GM19324 (cell line): ENCODE measurements at regions not wholly inside any gene's neighbourhood (a gene's known extent, or its start where the extent isn't known, plus 50 kb on each side); places are given as distances from the start of the nearest gene placed in this dataset.
"Not testable (repeated sequence)": the region's sequence is repeated elsewhere in the genome, so short reads cannot be mapped to it uniquely, and the experiment has no call there.

Experiments used
- ATAC-seq: cut with Tn5 transposase; IDR thresholded peaks from one replicate; pipeline ENCODE4 v1.9.1; 2021; ENCODE audit warnings: mild to moderate bottlenecking, moderate library complexity; ENCODE audit not compliant: unreplicated experiment, low FRiP score

- no peak for ATAC-seq
Observed at GRCh38 chr1:54475357-54475881, 69.2 kb upstream of the SSBP3 start.

- no peak for ATAC-seq
Observed at GRCh38 chr1:54474310-54475251, 68.4 kb upstream of the SSBP3 start.

GRCh38 chr1:54471588-54471987, 65.4 kb upstream of the SSBP3 start:
- no peak for ATAC-seq

- ATAC-seq: not testable (repeated sequence)
Observed at GRCh38 chr1:54469444-54469843, 63.2 kb upstream of the SSBP3 start.

- ATAC-seq: not testable (repeated sequence)
Observed at GRCh38 chr1:54468288-54469084, 62.3 kb upstream of the SSBP3 start.

- no peak for ATAC-seq
Observed at GRCh38 chr1:54465351-54465811, 59.2 kb upstream of the SSBP3 start.

- ATAC-seq: no peak
Observed at GRCh38 chr1:54464477-54465146, 58.4 kb upstream of the SSBP3 start.

- no peak for ATAC-seq
Observed at GRCh38 chr1:54464031-54464476, 57.9 kb upstream of the SSBP3 start.

- no peak for ATAC-seq
Observed at GRCh38 chr1:54463259-54464030, 57.3 kb upstream of the SSBP3 start.

- ATAC-seq: no peak
Observed at GRCh38 chr1:54462597-54463258, 56.5 kb upstream of the SSBP3 start.

GRCh38 chr1:54461731-54462596, 55.8 kb upstream of the SSBP3 start:
- no peak for ATAC-seq

GRCh38 chr1:54460861-54461387, 54.7 kb upstream of the SSBP3 start:
- ATAC-seq: no peak

GRCh38 chr1:54460351-54460750, 54.2 kb upstream of the SSBP3 start:
- no peak for ATAC-seq

- ATAC-seq: no peak
Observed at GRCh38 chr1:54459726-54460191, 53.6 kb upstream of the SSBP3 start.

- no peak for ATAC-seq
Observed at GRCh38 chr1:54459140-54459539, 52.9 kb upstream of the SSBP3 start.

GRCh38 chr1:54456921-54457529, 50.8 kb upstream of the SSBP3 start:
- no peak for ATAC-seq

- no peak for ATAC-seq
Observed at GRCh38 chr1:54456361-54456760, 50.2 kb upstream of the SSBP3 start.
